ENCODE measurements at regions not wholly inside any gene's neighbourhood (a gene's known extent, or its start where the extent isn't known, plus 50 kb on each side); places are given as distances from the start of the nearest gene placed in this dataset.

DNA sequence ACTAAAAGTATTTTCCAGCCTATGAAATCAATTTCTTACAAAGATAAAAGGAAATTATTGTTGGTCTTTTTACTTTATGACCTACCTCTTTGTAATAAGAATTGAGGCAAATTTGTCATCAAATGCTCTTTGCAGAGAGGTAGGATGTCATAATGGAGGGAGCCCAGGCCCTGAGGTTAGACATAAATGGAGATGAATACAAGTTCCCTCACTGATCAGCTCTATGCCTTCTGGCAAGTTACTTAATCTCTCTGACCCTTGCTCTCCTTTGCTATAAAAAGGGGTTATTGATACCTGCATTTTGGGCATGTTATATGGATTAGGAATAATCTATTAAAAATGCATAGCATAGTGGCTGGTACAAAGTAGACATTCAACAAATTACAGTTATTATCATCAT lies 146.9 kb upstream of the KRR1 start:
- TF ChIP-seq POLR2A (IDR thresholded peaks at IDR 0.05; ENCODE audit: low read depth, low read length) (no peak), RAD21 (IDR thresholded peaks at IDR 0.05; ENCODE audit: low read length) (no peak)
- TF ChIP-seq, protein P1, sequence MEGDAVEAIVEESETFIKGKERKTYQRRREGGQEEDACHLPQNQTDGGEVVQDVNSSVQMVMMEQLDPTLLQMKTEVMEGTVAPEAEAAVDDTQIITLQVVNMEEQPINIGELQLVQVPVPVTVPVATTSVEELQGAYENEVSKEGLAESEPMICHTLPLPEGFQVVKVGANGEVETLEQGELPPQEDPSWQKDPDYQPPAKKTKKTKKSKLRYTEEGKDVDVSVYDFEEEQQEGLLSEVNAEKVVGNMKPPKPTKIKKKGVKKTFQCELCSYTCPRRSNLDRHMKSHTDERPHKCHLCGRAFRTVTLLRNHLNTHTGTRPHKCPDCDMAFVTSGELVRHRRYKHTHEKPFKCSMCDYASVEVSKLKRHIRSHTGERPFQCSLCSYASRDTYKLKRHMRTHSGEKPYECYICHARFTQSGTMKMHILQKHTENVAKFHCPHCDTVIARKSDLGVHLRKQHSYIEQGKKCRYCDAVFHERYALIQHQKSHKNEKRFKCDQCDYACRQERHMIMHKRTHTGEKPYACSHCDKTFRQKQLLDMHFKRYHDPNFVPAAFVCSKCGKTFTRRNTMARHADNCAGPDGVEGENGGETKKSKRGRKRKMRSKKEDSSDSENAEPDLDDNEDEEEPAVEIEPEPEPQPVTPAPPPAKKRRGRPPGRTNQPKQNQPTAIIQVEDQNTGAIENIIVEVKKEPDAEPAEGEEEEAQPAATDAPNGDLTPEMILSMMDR (conservative IDR thresholded peaks at IDR 0.05; ENCODE audit: low read depth, low read length): no peak
